NCI-H1694 treated with DMSO at 0.1 percent for 48 hours (cell line): ENCODE measurements at regions not wholly inside any gene's neighbourhood (a gene's known extent, or its start where the extent isn't known, plus 50 kb on each side); places are given as distances from the start of the nearest gene placed in this dataset.

Source experiments
- DNase-seq: peaks from one replicate; lab custom pipeline; 2025; lab: John Stamatoyannopoulos, UW

DNA sequence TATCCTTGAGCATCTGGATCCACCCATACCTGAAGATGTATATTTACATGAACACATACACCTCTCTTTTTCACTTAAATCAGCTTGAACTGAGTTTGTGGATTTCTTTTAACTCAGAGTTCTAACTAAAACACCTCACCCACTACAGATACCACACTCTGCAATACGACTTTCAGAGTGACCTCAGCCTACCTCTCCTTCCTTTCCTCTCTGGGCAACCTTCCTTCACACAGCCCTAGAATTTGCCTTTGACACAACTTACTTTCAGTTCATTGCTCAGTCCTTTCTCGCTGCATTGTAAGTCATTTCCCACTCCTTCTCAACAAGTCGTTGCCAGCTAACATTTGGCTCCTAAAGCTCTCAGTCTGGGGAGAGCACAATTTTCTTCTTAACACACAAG, 151.9 kb upstream of the IRX3 start:
- no peak for DNase-seq

DNA sequence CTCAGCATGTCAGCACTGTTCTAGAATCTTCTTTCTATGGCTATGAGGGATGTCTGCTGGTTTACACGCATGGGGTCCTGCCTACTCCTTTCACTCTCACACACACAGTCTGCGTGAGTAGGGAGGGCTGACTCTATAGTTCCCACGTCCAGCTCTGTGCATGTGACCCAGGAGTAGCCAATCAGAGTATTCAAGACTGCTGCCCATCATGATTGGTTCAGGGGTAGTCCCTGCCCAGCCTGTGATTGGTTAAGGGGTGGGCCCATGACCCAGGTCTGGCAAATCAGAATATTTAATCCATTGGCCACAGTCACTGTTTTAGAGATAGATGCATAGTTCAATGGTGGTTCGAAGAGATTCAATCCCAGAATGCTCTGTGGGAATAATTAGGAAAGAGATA, 151.3 kb upstream of the IRX3 start:
- no peak for DNase-seq

DNA sequence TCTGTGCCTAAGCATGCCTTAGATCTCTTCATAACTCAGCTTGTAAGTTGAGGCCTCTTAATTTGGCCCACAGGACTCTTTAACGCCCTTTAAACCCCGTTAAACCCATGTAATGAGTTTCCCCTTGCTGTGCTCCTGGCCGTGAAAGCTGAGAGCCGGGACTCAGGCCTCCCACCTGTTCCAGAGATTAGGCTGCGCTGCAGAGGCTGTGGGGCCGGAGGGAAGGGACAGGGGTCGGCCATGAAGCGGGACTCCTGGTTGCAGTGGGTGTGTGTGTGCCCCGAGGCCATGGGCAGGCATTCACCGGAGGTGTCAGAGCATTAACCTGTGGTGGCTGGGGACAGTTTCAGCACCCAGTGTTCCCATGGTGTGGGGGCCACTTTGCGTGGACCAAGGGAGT, 150.8 kb upstream of the IRX3 start:
- DNase-seq = no peak

DNA sequence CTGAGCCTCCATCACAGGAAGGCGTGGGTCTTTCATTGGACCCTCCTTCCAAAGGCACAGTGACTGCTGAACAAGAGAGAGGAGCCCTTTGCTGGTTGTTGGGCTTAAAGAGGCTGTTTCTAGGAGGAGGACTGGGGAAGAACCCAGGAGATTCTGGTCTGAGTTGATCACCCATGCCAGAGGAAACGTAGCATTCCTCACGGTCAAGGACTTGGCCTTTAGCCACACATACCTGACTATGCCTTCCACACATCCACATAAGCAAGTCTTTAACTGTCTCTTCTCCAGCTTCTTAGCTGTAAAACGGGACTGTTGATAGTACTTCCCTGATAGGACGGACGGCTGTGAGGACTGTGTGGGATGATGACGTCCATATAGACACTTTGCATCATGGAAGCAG, 149.8 kb upstream of the IRX3 start:
- DNase-seq = no peak

DNA sequence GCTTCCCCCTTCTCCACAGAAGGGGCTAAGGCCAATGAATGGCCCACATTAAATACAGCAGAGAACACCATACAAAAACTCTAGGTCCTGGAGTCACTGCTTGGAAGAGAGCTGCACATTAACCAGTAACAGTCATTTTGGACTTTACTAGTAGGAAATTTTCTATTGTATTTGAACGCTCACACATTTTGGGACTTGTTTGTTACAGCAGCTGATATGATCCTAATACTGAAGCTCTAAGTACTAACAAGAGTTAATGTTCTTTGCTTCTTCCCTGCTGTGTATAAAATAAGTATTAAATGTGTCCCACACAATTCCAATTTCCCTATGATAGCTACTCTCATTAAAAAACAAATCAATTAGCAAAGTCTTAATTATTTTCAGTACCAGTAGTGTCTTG, 148.3 kb upstream of the IRX3 start:
- DNase-seq = no peak

- no peak for DNase-seq
These were observed 146.3 kb upstream of the IRX3 start for GRCh38 chr16:54432897-54433229.

DNA sequence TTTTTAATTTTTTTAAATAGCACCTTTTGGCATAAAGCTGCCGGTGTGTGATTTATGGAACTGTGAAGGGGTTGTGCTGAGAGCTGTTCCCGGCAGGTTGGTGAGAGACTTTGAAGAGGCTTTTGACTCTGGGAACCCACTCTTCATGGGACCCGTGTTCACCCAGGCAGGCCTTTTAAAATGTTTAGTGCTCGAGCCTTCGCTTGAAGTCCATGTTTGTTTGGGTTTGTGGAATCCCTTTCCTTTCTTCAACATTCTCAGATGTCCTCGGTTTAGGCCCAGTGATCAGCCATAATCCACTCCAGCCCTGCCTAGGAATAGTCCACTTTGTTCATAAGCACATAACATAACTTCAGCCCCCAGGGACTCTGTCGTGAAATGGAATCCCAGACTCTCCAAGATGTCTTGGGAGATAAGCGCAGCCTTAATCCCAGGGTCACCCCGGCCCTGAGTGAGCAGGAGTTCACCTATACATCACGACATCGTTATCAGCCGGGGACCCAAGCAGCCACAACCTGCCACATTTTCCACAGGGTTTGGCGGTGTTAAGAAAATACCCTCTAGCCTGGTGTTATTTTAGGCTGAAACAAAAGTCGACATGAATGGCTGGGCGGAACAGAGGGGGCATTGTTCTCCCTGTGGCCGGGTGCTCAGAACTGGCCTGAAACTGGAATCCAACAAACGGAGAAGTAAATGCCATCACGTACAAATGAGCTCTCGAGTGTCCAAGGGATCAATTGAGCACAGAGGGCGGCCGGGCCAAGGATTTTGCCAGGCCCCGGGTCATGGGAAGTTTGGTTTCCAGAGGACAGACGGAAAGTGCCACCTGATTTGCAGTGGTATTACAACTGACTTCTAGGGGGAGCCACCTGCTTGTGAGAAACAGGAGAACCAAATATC, 145.7 kb upstream of the IRX3 start:
- no peak for DNase-seq

DNA sequence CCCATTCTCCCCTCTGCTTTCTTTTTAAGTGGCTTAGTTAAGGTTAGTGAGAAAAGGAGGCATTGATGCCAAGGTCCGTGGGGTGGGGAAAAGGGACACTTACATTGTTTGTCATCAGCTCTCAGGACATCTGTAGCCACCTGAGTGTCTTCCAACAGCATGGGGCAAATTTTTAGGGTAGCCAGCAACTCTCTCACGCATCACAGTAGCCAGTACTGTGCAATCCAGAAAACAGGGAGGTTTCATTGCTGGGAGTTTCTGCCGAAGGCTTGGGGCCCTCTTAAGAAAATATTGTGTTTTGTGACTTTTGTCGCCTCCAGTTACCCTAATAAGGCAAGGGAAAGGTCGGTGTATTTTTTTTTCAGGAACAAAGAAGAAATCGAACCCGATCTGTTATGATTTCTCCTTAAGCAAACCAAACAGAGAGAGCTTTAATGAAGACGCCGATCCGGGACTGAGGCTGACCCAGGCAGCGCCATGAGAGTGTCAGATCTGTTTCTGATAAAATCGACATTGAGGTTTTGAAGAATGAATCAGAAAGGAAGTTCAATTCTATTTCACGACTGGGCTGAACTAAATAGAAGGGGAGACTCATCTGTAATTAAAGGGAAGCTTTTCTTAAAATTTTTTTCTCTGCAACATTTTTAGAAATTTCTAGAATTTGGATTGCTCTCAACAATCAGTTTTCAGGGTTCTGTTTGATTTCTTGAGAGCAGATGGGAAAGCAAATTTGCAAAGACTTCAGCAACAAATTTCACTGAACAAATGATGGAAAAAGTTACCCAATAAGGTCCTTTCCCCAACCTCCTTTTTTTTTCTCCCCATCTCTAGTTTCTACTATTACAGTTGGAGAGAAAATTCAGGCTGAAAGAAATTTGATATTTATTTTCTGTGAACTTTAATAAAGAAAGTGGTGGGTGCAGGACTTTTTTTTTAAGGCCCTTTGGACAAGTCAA, 144.7 kb upstream of the IRX3 start:
- DNase-seq = no peak

DNA sequence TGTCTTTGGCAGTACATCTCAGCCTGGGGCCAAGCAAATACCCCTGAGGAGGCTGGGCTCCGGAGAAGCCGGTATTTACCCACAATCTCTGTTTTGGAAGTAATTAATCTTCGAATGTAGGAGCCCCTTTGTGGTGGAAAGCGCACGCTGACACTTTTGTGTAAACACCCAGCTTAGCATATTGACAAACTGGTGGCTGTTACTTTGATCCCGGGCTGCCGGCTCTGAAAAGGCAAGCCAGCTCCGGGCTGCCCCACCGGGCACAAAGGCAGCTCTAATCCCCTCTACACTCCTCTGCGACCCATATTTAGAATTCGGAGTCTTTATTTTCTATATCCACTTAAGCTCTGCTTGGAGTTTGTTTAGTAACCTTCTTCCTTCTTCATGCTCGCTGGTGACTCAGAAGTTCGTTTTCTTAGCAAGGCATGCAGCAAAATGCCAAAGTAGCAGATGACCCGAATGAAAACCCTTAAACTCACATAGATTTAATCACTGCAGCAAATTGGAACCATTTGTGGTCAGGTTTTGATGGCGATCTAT, 144.0 kb upstream of the IRX3 start:
- DNase-seq = no peak

GRCh38 chr16:54429029-54429428, 142.4 kb upstream of the IRX3 start:
- no peak for DNase-seq

- no peak for DNase-seq
These were observed 139.9 kb upstream of the IRX3 start for GRCh38 chr16:54426553-54426849.

DNA sequence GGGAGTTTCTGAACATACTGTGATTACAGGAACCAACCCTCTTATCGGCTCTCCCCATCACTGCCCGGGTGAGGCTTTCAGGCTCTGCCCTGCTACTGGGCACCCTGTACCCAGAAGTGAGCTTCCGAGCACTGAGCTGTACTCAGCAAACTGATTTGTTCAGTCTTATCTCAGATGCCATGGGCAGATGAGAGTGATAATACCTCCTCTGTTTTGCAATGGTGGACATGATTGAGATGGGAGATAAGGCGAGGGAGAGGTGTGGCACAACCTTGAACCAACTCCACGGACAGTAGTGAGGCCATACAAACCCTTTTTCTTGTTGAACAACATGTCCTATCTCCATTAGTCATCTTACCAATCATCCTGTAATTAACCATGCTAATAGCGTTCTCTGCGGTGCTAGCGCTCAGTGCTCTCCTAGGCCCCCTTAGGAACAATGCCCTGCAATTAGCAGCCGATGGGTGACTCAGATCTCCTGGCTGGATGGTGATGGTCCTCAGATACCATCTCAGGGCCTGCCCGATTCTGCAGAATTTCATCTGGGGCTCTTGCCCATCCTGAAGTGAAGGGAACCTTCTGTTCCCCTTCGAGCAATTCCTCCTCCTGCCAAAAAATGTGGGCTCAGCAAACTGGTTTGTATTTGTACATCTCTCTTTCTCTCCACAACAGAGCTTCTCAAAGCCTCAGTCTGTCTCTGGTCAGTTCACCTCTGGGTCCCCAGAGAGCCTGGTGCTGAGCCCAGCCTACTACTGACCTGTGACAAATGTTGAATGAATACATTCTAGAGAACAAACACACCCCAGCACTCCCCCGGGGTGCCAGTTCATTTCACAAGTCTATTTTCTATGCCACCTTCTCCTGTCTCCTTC, 139.3 kb upstream of the IRX3 start:
- DNase-seq = no peak

DNA sequence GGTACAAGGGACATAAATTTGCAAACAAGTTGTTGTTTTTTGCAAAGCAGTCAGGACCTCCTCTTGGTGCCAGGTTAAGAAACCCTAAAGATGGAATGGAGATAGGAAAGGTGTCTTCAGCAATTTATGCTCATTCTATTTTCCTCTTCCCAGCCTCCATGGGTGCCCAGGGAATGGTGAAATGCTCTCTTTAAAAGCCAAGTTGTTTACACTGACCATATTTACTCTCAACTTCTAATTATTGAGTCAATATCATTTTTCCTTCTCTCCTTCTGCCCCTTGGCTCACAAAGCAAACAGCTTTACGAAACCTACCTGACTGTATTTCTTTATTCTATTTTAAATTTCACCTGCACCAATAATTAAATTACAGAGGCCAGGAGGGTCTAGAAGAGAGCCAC, 138.5 kb upstream of the IRX3 start:
- no peak for DNase-seq

DNA sequence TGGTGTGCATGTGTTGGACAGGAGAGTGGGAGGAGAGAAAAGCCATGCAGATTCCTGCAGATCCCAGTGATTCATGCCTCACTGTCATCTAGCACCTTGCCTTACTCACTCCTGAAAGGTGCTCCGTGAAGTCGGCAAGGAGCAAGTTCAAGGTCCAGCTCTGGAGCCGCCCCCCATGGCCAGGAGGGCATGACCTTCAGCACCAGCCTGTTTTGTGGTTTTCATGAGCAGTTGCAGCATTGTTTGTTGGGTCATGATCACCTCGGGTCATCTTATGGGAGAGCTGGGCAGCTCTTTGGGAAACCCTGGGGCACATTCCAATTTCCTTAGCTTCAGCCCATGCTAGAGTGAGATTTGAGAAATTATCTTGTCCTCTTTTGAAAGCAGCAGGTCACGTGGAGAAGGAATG, 137.5 kb upstream of the IRX3 start:
- no peak for DNase-seq

DNA sequence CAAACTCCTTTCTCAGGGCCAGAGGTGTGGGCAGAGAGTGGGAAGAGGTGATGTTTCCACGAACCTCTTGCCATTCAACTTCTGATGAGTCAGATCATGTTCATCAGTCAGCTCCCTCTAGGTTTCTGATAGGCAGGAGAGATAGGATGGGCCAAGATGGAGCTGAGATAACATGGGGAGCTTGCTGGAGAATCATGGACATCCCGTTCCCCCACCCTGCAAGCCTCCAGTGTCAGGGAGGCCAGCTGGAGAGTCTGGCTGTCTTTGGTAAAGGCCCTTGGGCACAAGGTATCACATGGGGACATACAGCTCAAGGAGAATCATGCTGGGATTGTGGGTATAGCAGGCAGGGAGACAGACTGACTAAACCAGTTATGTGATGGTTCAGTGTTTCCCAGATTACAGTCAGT, 136.0 kb upstream of the IRX3 start:
- no peak for DNase-seq

- no peak for DNase-seq
These were observed 135.6 kb upstream of the IRX3 start for GRCh38 chr16:54422159-54422558.

DNA sequence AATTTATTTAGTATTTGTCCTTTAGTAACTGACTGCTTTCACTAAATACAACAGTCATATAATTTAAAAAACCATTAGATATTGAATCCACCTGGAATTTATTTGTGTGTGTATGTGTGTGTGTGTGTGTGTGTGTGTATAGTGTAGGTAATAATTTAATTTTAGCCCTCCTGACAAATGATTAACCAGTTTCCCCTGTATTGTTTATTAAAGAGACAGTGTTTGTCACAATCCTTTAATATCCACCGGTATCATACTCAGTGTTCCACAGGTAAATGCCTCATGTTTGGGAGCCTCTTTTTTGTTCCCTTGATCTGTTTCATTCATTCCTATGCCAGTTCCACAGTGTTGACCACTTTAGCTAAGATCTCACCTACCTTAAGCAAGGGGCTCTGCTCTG, 134.6 kb upstream of the IRX3 start:
- DNase-seq = no peak

DNA sequence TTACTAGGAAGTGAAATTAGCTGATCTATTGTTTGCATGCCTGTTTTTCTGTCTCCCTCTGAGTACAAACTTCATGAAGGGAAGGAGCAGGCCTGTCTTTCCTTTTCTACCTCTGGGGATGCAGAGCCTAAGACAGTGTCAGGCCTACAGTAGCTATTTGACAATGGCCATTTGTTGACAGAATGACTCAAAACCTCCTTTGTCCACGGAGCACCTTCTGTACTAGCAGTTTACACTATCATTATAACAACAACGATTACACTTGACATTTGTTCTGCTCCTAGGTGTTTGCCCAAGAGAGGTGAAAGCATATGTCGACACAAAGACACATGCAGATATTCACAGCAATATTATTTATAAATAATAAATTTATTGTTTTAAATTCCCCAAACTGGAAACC, 132.3 kb upstream of the IRX3 start:
- no peak for DNase-seq

DNA sequence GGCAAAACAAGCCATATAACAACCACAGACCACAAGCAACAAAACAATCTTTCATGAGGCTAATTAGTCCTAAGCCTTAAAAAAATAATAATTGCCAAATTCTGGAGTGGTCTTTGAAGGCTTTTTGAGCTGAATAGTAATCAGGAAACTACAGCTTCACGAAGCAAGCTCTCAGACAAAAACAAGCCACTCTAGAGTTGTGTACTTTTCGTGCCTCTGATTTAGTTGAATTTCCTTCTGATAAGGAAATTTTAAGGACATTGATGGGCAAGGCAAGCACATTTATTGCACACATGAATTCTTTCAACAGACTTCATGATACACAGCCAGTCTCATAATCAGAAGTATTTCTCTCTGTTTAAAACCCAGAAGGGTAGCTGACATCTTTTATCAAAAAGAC, 130.8 kb upstream of the IRX3 start:
- DNase-seq = no peak

GRCh38 chr16:54414671-54415070, 128.1 kb upstream of the IRX3 start:
- no peak for DNase-seq

DNA sequence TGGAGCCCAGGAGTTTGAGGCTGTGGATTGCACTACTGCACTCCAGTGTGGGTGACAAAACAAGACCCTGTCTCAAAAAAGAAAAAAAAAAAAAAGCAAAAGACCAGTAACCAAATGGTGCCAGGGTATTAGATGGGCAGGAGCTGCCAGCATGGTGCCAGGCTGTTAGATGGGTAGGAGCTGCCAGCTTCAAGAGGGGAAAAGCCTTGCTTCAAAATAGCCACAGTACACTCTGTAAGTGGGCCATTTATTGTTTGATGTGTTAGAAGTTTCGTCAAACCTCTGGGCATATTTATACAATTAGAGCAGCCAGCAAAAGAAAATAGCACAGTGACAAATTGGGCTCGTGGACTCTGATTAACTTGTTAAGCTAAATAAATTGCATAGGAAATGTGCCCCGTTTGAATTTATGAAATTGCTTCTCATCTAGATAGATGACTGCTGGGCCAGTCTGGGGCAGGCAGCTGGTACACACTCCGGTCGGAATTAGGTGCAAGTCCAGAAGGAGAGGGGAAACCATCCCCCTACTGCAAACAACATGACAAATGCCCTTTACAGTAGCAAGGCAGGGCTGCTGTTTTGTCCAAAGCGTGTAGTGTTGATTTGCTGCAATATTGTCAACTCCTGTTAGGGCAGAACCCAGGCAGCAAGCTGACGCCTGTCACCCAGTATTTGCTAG, 126.3 kb upstream of the IRX3 start:
- DNase-seq = no peak

DNA sequence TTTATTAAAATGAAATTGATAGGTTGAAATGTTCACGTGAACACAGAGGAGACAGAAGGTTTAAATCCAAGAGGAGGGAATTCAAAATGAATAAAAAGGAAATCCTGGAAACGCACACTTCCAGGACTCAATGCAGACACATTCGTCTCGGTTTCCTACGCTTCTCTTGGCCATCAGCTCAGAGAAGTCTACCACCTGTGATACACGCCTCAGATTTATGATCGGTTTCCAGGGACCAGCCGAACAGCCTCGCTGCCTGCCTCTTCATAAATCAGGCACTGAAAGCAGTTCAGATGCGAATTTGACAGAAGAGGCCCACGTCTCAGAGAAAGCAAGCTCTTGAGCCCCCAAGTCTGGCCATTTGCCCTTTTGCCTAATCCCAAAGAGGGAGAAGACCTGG, 125.5 kb upstream of the IRX3 start:
- no peak for DNase-seq
